ENCODE measurements at regions not wholly inside any gene's neighbourhood (a gene's known extent, or its start where the extent isn't known, plus 50 kb on each side); places are given as distances from the start of the nearest gene placed in this dataset.

DNA sequence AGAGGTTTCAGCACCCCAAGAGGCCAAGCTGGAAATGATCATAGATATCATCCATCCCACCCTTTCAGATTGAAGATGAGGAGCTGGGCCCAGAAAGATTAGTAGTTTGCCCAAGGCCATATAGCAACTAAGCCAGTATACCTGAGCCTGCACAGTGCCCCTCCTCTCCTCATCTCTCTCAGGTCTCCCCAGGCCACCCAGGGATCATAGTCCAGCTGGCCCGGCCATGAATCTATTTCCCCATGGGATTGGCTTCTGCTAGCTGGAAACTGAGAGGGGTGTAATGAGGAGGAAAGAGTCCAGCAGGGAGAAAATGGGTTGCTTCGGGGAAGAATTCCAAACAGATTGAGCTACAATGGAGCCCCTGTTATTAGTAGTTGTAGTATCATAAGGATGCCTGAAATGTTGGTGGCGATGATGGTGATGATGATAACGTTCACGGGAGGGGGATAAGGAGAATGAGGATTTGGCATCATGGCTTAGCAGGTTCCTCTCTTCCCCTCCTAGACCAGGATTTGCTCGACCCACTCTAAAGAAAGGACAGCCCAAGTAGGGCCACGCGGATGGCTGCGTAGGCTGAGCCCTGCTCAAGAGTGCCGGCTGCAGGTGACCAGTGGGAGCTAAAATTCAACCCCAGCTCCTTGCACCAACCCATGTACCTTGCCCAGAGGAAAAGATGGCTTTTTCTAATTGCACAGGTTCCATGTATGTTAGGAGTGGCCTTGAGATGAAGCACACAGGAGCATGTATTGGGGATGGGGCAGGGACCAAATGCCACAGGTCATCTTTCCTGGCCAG, 117.8 kb upstream of the PJA1 start:
- TF ChIP-seq, protein P1, sequence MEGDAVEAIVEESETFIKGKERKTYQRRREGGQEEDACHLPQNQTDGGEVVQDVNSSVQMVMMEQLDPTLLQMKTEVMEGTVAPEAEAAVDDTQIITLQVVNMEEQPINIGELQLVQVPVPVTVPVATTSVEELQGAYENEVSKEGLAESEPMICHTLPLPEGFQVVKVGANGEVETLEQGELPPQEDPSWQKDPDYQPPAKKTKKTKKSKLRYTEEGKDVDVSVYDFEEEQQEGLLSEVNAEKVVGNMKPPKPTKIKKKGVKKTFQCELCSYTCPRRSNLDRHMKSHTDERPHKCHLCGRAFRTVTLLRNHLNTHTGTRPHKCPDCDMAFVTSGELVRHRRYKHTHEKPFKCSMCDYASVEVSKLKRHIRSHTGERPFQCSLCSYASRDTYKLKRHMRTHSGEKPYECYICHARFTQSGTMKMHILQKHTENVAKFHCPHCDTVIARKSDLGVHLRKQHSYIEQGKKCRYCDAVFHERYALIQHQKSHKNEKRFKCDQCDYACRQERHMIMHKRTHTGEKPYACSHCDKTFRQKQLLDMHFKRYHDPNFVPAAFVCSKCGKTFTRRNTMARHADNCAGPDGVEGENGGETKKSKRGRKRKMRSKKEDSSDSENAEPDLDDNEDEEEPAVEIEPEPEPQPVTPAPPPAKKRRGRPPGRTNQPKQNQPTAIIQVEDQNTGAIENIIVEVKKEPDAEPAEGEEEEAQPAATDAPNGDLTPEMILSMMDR (IDR thresholded peaks at IDR 0.05; ENCODE audit: poor library complexity, severe bottlenecking) = no peak
- no peak for TF ChIP-seq EZH2 (IDR thresholded peaks at IDR 0.05; ENCODE audit: borderline replicate concordance, insufficient read depth, low read length, poor library complexity, severe bottlenecking)
